SK-N-SH (cell line): ENCODE measurements at regions not wholly inside any gene's neighbourhood (a gene's known extent, or its start where the extent isn't known, plus 50 kb on each side); places are given as distances from the start of the nearest gene placed in this dataset.
A peak's percentile ranks its signal among the peaks of the same experiment; 100 is the strongest.

ENCODE experiments used
- CTCF ChIA-PET: fragments of 300-600, 350-600 bp; formaldehyde crosslinking; extraction: SDS; loops from one replicate; lab custom pipeline; 2021; lab: Yijun Ruan, JAX
- POLR2A ChIA-PET: fragments of 350-600 bp; sonication (Branson Sonifier 250); formaldehyde crosslinking; extraction: SDS; loops from one replicate; lab custom pipeline; 2020; ENCODE audit warnings: antibody characterized with exemption, inconsistent platforms; lab: Yijun Ruan, JAX
- DNase-seq: peaks from one replicate; pipeline ENCODE4 v3.0.0; 2012
- H2AFZ ChIP-seq: fragments of 200-600 bp; sonication (generic); 2 replicates; pipeline ENCODE4 v1.8.1; 2016; ENCODE audit warnings: antibody characterized with exemption, mild to moderate bottlenecking, low read depth
- H3F3A ChIP-seq: fragments of 200-600 bp; sonication (generic); replicated peaks from 2 replicates; pipeline ENCODE3; 2016; ENCODE audit warnings: antibody characterized with exemption, mild to moderate bottlenecking; ENCODE audit not compliant: insufficient read depth
- H3K27ac ChIP-seq, 2 experiments: fragments of 200-500 bp in 1 of 2; fragments of 200-600 bp in 1 of 2; sonication (Bioruptor generic) in 1 of 2; sonication (generic), shearing (Covaris generic) in 1 of 2; 2 replicates each; pipeline versions ENCODE4 v1.5.1 to v1.6.1; 2014 to 2016; ENCODE audit warnings: low read depth in 2 of 2, inconsistent platforms in 1 of 2, low read length in 1 of 2, mild to moderate bottlenecking in 1 of 2, mixed read lengths in 1 of 2
- H3K27me3 ChIP-seq: fragments of 200-600 bp; sonication (generic), shearing (Covaris generic); 2 replicates; pipeline ENCODE4 v1.6.1; 2016; ENCODE audit warnings: mixed run types; ENCODE audit not compliant: insufficient read depth
- H3K36me3 ChIP-seq, 2 experiments: fragments of 200-500 bp in 1 of 2; fragments of 200-600 bp in 1 of 2; sonication (Bioruptor generic) in 1 of 2; sonication (generic) in 1 of 2; replicated peaks in 1 of 2; 2 replicates each; pipeline versions ENCODE3 to v1.5.1; 2014 to 2016; ENCODE audit warnings: low read length in 1 of 2, mild to moderate bottlenecking in 1 of 2; ENCODE audit not compliant: insufficient read depth in 2 of 2, control insufficient read depth in 1 of 2
- H3K4me1 ChIP-seq, 2 experiments: fragments of 200-500 bp in 1 of 2; fragments of 200-600 bp in 1 of 2; sonication (Bioruptor generic) in 1 of 2; sonication (generic), shearing (Covaris generic) in 1 of 2; 2 replicates each; pipeline versions ENCODE4 v1.5.1 to v1.6.1; 2014 to 2016; ENCODE audit warnings: low read depth in 1 of 2, low read length in 1 of 2, mixed run types in 1 of 2; ENCODE audit not compliant: insufficient read depth in 2 of 2, control insufficient read depth in 1 of 2
- H3K4me2 ChIP-seq: fragments of 200-600 bp; sonication (generic), shearing (Covaris generic); 2 replicates; pipeline ENCODE4 v1.6.1; 2017; ENCODE audit warnings: mixed run types
- H3K4me3 ChIP-seq, 2 experiments: fragments of 200-500 bp in 1 of 2; fragments of 200-600 bp in 1 of 2; sonication (Bioruptor generic) in 1 of 2; sonication (generic), shearing (Covaris generic) in 1 of 2; 2 replicates each; pipeline versions ENCODE4 v1.5.1 to v1.8.1; 2014 to 2016; ENCODE audit warnings: low read depth in 2 of 2, inconsistent platforms in 1 of 2, low read length in 1 of 2, mild to moderate bottlenecking in 1 of 2, mixed read lengths in 1 of 2, moderate library complexity in 1 of 2
- H3K79me2 ChIP-seq: fragments of 200-600 bp; sonication (generic); 2 replicates; pipeline ENCODE4 v1.8.1; 2017; ENCODE audit warnings: mild to moderate bottlenecking; ENCODE audit not compliant: insufficient read depth
- H3K9ac ChIP-seq: fragments of 200-600 bp; sonication (generic); 2 replicates; pipeline ENCODE4 v1.6.1; 2017; ENCODE audit warnings: mixed run types
- H3K9me2 ChIP-seq: fragments of 200-600 bp; sonication (generic); 2 replicates; pipeline ENCODE4 v1.6.1; 2017; ENCODE audit warnings: mixed run types
- H3K9me3 ChIP-seq: fragments of 200-600 bp; sonication (generic); 2 replicates; pipeline ENCODE4 v1.6.1; 2017; ENCODE audit warnings: mixed run types, mild to moderate bottlenecking, moderate library complexity
- H4K20me1 ChIP-seq: fragments of 200-600 bp; sonication (generic); 2 replicates; pipeline ENCODE4 v1.6.1; 2017; ENCODE audit warnings: mild to moderate bottlenecking, mixed run types; ENCODE audit not compliant: insufficient read depth
- CHD2 ChIP-seq: fragments of 150-350 bp; IDR thresholded peaks from 2 replicates; pipeline ENCODE4 v1.6.1; 2018; ENCODE audit warnings: low read length; ENCODE audit not compliant: partially characterized antibody
- CTCF ChIP-seq: fragments of 200-600 bp; sonication (generic); IDR thresholded peaks from 2 replicates; pipeline ENCODE4 v1.6.1; 2017; ENCODE audit warnings: antibody characterized with exemption, mild to moderate bottlenecking, moderate library complexity
- EP300 ChIP-seq, 2 experiments: IDR thresholded peaks; 2 replicates each; pipeline versions ENCODE4 v1.4.0 to v1.6.1; 2012; ENCODE audit warnings: borderline replicate concordance in 1 of 2, low read depth in 1 of 2, low read length in 1 of 2
- EZH2phosphoT487 ChIP-seq: fragments of 200-600 bp; sonication (generic); IDR thresholded peaks from 2 replicates; pipeline ENCODE4 v1.6.1; 2017; ENCODE audit warnings: low read depth, mixed run types, mild to moderate bottlenecking, antibody characterized with exemption, moderate library complexity, borderline replicate concordance
- GATA2 ChIP-seq: sonication (generic); formaldehyde crosslinking; IDR thresholded peaks from 2 replicates; pipeline ENCODE4 v1.5.0; 2020; ENCODE audit warnings: mild to moderate bottlenecking, missing genetic modification reagents
- MAX ChIP-seq: IDR thresholded peaks from 2 replicates; pipeline ENCODE4 v1.4.0; 2012; ENCODE audit warnings: low read depth
- RAD21 ChIP-seq: IDR thresholded peaks from 2 replicates; pipeline ENCODE4 v1.6.1; 2012; ENCODE audit warnings: mild to moderate bottlenecking, low read length
- RFX5 ChIP-seq: IDR thresholded peaks from 2 replicates; pipeline ENCODE4 v1.6.1; 2012; ENCODE audit warnings: mild to moderate bottlenecking, improper control_type of control experiment, low read length
- SMC3 ChIP-seq: IDR thresholded peaks from 2 replicates; pipeline ENCODE4 v1.6.1; 2012; ENCODE audit warnings: low read depth, low read length, improper control_type of control experiment
- TAF1 ChIP-seq: IDR thresholded peaks from 2 replicates; pipeline ENCODE4 v1.6.1; 2012; ENCODE audit warnings: low read depth, mild to moderate bottlenecking, low read length, moderate library complexity, borderline replicate concordance
- TCF12 ChIP-seq: IDR thresholded peaks from 2 replicates; pipeline ENCODE4 v1.4.0; 2012
- TEAD4 ChIP-seq: IDR thresholded peaks from 2 replicates; pipeline ENCODE4 v1.4.0; 2012; ENCODE audit warnings: mild to moderate bottlenecking, borderline replicate concordance; ENCODE audit not compliant: insufficient read depth
- USF1 ChIP-seq: IDR thresholded peaks from 2 replicates; pipeline ENCODE4 v1.4.0; 2012; ENCODE audit warnings: low read depth, borderline replicate concordance
- WGBS: methylation state at CpG from one replicate; pipeline ENCODE4 v1.1.6; 2017; ENCODE audit warnings: low lambda C conversion rate; 5-methylcytosine and 5-hydroxymethylcytosine counted together

- WGBS: 25% methylated on average over 2 of the region's 2 CpGs
- Histone ChIP-seq H3K4me1 (no peaks in the 10 kb centered on the region), H3K9me2 (no peaks in the 10 kb centered on the region), H3K27me3 (no peaks in the 10 kb centered on the region), H3K4me3 (peak overlapping the region in 1 of 2 experiments; percentile 46; a peak in 1 of 4 replicates), H3K36me3 (no peaks in the 10 kb centered on the region), H3K27ac (no peak overlapping the region), H3K9me3 (no peaks in the 10 kb centered on the region), H3F3A (no peaks in the 10 kb centered on the region), H3K4me2 (no peak overlapping the region), H3K79me2 (no peaks in the 10 kb centered on the region), H4K20me1 (no peaks in the 10 kb centered on the region), H2AFZ (no peak overlapping the region), H3K9ac (no peak overlapping the region)
- no peak for TF ChIP-seq CHD2
- TF ChIP-seq EP300 (IDR thresholded peaks at IDR 0.05; ENCODE audit: borderline replicate concordance in 1 of 2, low read depth in 1 of 2, low read length in 1 of 2): no peak
- TF ChIP-seq EZH2phosphoT487: no peak
- peak; percentile 48; the same call in 1 of the 2 replicates for TF ChIP-seq SMC3
- TF ChIP-seq CTCF: peak; percentile 16; the same call in 1 of the 2 replicates
- no peak for TF ChIP-seq GATA2 (CRISPR knock-in tag)
- no peak for TF ChIP-seq TAF1
- peak; percentile 64 for TF ChIP-seq RAD21
- TF ChIP-seq RFX5: no peak
- peak; percentile 26 for DNase-seq
- ChIA-PET CTCF (interaction anchor here (0.7 to 3.6 kb wide), 16 partner anchors 10 to 1230 kb away, joined by 3 to 17 read pairs (median 4); no protein-coding TSS in a partner anchor), POLR2A (interaction anchor here (0.6 kb wide), 1 partner anchor 349 kb away, joined by 3 read pairs; no protein-coding TSS in a partner anchor)
Measured at GRCh38 chr2:21372654-21373053, 248.9 kb downstream of the TDRD15 start.

- CTCF ChIA-PET: interaction anchor here (1.0 kb wide), 1 partner anchor 14 kb away, joined by 5 read pairs; no protein-coding TSS in a partner anchor
- Histone ChIP-seq H3K27ac (no peak overlapping the region), H3K9me2 (no peaks in the 10 kb centered on the region), H3K27me3 (no peaks in the 10 kb centered on the region), H3K4me2 (no peak overlapping the region), H3K9me3 (no peaks in the 10 kb centered on the region), H3K9ac (no peak overlapping the region), H2AFZ (no peak overlapping the region), H3K4me1 (no peaks in the 10 kb centered on the region), H3K79me2 (no peaks in the 10 kb centered on the region), H3K36me3 (no peaks in the 10 kb centered on the region), H3F3A (no peaks in the 10 kb centered on the region), H4K20me1 (no peaks in the 10 kb centered on the region), H3K4me3 (no peak overlapping the region)
- TF ChIP-seq EZH2phosphoT487 (no peak), RFX5 (no peak), MAX (no peak), TCF12 (no peak), TEAD4 (no peak), USF1 (no peak)
- no peak for DNase-seq
- WGBS: 51% methylated on average over 3 of the region's 3 CpGs
- POLR2A ChIA-PET: no interaction called here
Measured at GRCh38 chr2:21376864-21377263, 253.1 kb downstream of the TDRD15 start.
